HG03139 (cell line): ENCODE measurements at regions not wholly inside any gene's neighbourhood (a gene's known extent, or its start where the extent isn't known, plus 50 kb on each side); places are given as distances from the start of the nearest gene placed in this dataset.
"Not testable (repeated sequence)": the region's sequence is repeated elsewhere in the genome, so short reads cannot be mapped to it uniquely, and the experiment has no call there.

ENCODE experiments used
- ATAC-seq: cut with Tn5 transposase; IDR thresholded peaks from one replicate; pipeline ENCODE4 v1.9.1; 2021; ENCODE audit not compliant: unreplicated experiment

- no peak for ATAC-seq
Measured at GRCh38 chr3:89923921-89924610, 816.6 kb downstream of the EPHA3 start.

- ATAC-seq: no peak
Measured at GRCh38 chr3:89925976-89926375, 818.6 kb downstream of the EPHA3 start.

- no peak for ATAC-seq
Measured at GRCh38 chr3:89932882-89933281, 825.5 kb downstream of the EPHA3 start.

- not testable (repeated sequence) for ATAC-seq
Measured at GRCh38 chr3:89944461-89944860, 837.0 kb downstream of the EPHA3 start.

- no peak for ATAC-seq
Measured at GRCh38 chr3:89946884-89947283, 839.5 kb downstream of the EPHA3 start.

- no peak for ATAC-seq
Measured at GRCh38 chr3:89947337-89947954, 840.0 kb downstream of the EPHA3 start.

- no peak for ATAC-seq
Measured at GRCh38 chr3:89948008-89948407, 840.6 kb downstream of the EPHA3 start.

- no peak for ATAC-seq
Measured at GRCh38 chr3:89950772-89951171, 843.4 kb downstream of the EPHA3 start.

- ATAC-seq: no peak
Measured at GRCh38 chr3:89954137-89954536, 846.7 kb downstream of the EPHA3 start.

GRCh38 chr3:89955156-89955555 lies 847.7 kb downstream of the EPHA3 start:
- no peak for ATAC-seq

- ATAC-seq: no peak
Measured at GRCh38 chr3:89957451-89957850, 850.0 kb downstream of the EPHA3 start.

- ATAC-seq: not testable (repeated sequence)
Measured at GRCh38 chr3:89958163-89958562, 850.7 kb downstream of the EPHA3 start.

GRCh38 chr3:89964347-89964746 lies 856.9 kb downstream of the EPHA3 start:
- ATAC-seq: no peak

GRCh38 chr3:89966877-89967665 lies 859.6 kb downstream of the EPHA3 start:
- no peak for ATAC-seq

- no peak for ATAC-seq
Measured at GRCh38 chr3:89971329-89971728, 863.9 kb downstream of the EPHA3 start.

- no peak for ATAC-seq
Measured at GRCh38 chr3:89973156-89973555, 865.7 kb downstream of the EPHA3 start.

- ATAC-seq: no peak
Measured at GRCh38 chr3:89974903-89975519, 867.6 kb downstream of the EPHA3 start.

GRCh38 chr3:89983449-89983848 lies 876.0 kb downstream of the EPHA3 start:
- ATAC-seq: no peak

- no peak for ATAC-seq
Measured at GRCh38 chr3:90005281-90005847, 897.9 kb downstream of the EPHA3 start.

- no peak for ATAC-seq
Measured at GRCh38 chr3:90007778-90008499, 900.5 kb downstream of the EPHA3 start.

- ATAC-seq: no peak
Measured at GRCh38 chr3:90010341-90010740, 902.9 kb downstream of the EPHA3 start.
